GM21447 (cell line): ENCODE measurements at regions not wholly inside any gene's neighbourhood (a gene's known extent, or its start where the extent isn't known, plus 50 kb on each side); places are given as distances from the start of the nearest gene placed in this dataset.

Experiments
- ATAC-seq: cut with Tn5 transposase; IDR thresholded peaks from one replicate; pipeline ENCODE4 v1.9.1; 2021; ENCODE audit not compliant: unreplicated experiment

DNA sequence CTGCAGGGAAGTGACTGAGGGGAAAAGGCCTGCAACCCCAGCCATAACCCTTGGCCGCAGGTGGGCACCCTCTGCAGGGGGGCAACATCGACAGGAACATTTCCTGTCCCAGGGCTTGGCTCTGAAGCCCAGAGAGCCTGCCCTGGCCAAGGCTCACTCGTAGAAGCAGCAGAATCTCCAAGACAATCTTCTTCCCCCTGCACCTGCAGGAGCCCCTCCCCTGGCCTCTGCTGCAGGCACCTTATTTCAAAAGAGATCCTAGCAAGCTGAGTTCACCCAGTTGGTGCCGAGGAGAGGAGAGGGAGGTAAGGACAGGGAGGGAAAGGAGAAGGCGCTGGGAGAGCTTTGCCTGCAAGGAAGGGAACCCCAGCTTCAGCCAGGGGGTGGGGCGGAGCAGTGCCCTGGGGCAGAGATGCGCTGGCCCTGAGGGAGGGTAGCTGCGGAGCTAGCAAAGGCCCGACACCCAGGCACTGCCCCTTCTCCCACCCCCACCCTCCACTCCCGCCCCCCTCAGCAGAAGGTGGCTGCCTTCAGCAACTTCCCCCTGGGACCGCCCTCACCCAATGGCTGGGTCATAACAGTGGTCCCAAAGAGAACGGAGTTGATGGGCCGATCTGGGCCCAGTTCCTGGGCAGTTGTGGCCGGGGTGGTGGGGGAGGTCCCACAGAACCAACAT lies 104.3 kb upstream of the TNRC6C start:
- ATAC-seq: no peak

DNA sequence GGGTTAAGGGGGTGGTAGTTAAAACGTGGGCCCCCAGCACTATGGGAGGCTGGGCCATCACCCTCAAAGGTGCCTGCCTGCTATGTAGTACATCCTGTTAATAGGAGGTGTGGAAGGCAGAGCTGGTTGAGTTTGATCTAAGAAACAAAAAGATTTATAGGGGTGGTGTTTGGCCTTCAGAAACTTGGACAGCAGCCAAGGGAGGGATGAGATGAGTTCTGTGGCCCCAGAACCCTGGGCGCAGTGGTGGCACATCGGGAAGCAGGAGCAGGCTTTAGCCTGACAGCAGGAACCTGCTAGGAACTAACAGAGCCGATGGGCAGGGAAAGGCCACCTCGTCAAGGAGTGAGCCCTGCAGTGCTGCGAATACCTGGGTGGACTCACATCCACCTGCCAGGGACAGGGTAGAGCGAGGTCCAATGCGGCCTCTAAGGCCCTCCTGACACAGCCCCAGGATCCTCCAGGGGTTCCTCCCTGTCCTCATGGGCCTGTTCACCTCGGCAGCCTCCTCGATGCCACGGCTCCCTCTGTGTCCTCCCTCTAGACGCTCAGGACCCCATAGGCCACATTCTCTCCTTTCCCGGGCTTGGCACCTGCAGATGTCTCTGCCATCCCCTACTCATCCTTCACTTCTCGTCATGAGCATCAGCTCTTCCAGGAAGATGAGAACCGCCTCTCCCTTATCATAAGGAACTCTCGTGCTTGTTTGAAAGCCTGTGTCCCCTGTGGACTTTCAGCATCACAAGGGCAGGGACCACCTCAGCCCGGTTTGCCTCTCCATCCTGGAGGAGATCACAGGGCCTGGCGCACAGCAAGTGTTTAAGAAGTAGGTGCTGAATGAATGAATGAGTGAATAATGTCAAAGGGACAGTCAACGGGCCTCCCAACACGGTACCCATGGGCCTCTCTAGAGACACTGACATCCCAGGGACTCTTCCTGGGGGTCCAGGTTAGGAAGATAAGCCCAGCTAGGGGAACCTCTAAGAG lies 103.5 kb upstream of the TNRC6C start:
- no peak for ATAC-seq

DNA sequence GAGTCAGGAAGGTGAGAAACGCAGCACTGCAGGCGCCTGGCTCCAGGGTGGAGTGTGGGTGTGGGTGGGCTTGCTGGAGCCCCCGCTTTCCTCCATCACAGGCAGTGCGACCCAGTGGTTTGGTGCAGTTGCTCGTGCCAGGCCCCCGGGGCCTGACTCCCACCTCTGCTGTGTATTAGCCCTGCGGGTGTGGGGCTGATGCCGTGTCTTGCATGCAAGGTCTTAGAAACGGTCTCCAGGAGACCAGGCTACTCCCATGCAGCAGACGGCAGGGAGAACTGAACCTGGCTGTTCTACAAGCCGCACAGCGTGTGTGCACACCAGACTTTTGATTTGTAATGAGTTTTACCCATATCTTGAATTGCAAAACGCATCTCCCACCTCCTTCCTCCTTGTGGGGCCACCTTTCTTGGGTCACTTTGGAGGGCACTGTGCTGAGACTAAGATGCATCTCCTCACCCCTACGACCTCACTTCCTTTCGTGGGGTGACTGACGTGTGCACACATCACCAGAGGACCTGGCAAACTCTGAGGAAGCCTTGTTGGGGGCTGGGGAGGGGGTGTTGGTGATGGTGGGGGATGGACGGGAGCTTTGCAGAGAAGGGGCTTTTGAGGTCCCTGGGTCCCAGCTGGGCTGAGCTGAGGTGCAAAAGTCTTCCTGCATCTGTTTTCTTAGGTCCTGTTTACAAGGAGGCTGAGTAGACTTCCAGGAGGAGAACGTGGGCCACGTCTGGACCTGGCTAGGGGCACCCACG lies 101.8 kb upstream of the TNRC6C start:
- ATAC-seq: no peak

DNA sequence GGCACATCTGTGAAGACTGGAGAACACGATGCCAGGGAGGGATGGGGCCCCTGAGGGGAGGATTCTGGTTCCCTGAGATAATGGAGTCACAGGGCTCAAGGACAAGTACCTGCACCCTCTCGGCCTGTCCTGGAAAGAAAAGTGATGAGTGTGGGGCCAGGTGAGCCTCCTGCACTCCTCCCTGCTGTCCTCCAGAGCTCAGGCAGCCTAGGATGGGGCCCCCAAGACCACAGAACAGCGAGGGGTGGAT lies 101.3 kb upstream of the TNRC6C start:
- ATAC-seq: no peak

DNA sequence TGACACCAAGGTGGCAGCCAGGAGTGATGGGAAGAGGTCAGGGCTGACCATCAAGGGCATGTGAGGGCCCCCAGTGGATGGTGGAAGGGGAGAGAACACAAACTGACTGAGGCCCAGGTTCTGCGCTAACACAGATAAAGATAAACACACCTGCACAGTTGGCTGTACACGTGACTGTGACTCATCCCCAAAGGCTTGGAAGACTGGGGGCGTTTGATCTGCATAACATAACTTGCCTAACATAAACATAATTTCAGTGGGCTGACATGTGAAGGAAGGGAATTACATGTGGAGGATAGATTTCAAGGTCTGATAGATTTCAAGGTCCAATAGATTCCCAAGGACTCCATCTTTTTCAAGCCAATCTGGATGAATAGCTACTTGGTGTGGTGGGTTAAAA lies 100.9 kb upstream of the TNRC6C start:
- no peak for ATAC-seq

DNA sequence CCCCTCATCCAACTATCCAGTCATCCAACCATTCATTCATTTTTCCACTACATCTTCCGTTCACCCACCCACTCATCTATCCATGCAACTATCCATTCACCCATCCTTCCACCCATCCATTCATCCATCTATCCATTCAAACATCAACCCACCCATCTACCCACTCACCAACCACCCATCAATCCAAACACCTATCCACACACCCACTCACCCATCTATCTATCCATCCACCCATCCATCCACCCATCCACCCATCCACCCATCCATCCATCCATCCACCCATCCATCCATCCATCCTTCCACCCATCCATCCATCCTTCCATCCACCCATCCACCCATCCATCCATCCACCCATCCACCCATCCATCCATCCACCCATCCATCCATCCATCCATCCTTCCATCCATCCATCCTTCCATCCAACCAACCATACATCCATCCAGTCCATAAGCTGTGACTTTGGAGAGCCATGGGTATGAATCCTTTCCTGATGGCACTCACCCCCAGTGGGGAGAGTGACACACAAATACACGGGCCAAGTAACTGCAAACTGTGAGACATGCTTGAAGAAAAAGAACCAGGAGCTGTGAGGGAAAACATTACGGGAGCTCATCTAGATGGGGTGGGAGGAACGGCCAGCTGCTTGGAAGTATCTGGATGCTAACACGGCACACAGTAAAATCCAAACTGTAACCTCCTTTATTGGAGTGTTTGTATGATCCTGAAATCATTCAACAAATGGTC lies 100.0 kb upstream of the TNRC6C start:
- ATAC-seq: no peak

DNA sequence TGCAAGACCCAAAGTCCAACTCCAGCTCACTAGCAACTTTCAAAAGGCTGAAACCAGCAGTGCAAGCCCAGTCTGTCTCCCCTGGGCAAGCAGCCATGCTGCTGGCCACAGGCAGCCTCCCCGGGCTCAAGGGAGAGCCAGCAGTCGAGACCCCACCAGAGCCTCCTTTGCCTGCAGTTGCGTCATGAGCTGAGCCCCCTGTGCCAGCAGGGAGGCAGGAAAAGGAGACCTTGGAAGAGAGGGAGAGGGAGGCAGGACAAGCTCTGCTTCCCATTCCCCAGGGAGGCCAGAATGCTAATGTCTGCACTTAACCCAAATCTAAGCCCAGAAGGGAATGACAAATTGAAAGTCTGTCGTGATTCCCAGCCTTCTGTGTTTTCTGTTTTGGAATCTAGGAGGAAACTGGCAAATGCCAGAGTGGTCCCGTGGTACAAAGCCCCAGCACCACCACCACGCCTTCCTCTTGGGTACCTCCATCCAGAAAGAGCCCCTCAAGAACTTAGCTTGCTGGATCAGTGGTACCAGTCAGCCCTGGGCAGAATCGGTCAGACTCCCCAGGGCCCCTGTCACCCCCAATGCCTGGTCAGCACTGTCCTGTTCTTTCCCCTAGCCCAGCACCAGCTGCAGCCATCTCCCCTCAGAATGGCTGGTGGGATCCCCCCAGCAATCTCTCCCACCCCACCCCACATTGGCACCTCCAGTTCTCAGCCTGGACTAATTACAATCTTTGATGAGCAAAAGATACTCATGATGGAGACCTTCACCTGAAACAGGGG lies 99.3 kb upstream of the TNRC6C start:
- no peak for ATAC-seq

DNA sequence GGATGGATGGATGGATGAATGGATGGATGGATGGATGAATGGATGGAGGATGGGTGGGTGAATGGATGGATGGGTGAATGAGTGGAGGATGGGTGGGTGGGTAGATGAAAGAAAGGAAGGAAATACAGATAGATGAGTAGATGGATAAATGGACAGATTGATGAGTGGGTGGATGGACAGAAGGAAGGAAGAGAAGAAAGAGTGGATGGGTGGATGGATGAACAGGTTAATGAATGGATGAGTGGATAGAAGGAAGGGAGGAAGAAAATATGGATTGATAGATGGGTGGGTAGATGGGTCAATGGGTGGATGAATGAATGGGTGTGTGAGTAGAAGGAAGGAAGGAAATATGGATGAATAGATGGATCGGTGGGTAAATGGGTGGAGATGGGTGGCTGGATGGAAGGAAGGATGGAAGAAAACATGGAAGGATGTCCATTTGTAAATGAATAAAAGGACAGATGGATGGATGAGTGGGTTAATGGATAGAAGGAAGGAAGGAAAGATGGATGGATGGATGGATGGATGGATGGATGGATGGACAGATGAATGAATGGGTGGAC lies 97.3 kb upstream of the TNRC6C start:
- no peak for ATAC-seq

DNA sequence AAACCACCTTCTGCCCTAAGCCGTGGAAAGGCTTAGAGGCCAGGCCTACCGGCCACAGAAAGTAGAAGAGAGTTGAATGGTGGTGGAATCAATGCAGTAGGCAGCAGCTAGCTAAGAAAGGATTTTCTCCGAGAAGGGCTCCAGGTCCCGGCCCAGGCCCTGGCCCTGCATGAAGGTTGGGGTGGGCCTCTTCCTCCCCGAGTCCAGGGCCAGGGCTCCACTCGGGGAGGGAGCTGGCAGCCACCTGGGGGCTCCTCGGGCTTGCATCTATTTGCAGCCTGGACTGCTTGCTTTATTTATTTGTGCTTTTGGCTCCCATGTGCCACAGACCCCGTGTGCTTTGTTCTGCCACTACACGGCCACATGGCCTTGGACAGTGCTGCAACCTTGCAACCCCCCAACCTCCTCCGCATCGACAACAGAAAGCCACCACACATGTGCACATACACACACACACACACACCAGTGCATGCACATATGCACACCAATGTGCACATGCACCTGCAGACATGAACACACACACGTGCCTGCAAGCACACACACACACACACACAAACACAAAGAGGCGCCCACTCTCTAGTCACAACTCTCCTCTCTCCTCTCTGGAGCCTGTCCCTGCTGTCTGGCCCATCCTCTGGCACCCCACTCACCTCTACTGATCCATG lies 96.4 kb upstream of the TNRC6C start:
- no peak for ATAC-seq

DNA sequence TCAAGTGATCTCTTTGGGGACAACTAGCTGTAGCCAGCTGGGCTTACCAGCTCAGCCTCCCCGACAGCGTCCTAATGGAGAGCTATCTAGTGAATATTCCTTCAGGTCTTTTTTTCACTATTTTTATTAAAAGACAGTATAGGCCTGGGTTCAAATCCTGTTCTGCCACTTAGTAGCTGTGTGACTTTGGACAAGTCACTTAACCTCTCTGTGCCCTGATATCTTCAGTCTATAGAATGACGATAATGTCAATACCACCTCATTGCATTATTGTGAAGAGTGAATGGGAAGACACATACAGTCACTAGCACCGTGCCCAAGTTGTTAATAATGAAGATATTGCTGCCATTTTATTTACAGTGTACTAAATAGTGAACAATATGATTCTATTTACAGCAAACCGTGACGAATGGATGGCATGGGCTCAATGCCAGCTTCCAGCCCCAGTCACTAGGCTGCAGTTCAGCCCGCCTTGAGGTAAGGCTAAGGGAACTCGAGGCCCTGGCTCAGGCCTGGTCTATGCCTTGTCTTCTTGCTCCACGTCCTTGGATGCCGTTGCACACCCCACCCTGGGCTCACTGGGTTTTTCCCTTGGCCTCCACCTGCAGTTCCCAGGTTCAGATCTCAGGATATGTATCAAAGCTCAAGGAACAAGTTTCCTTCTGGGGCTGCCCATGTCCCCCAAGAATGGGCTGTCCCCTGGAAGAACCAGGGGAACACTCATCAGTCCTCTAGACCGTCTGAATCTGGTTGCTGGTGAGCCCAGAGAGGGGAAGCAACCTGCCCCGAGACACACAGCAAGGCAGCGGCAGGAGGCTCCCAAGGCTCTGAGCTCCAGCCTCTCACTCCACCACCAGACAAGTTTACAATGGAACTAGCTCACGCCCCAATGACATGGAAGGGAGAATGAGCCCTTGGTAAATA lies 95.4 kb upstream of the TNRC6C start:
- ATAC-seq: no peak

DNA sequence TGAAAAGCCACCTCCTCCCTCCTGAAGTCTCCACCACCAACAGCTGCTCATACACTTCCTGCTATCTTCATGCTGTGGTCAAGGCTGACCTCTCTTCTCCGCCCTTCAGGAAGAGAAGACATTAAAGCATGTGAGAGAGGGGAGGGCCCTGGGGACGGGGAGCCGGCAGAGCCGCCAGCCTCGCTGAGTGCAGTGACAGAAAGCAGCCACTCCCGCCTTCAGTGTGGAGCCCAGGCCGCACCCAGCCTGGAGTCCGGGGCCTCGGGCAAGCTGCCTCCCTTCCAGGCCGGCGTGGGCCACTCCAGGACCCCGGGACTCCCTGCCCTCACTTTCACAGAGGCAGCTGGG lies 94.7 kb upstream of the TNRC6C start:
- no peak for ATAC-seq

DNA sequence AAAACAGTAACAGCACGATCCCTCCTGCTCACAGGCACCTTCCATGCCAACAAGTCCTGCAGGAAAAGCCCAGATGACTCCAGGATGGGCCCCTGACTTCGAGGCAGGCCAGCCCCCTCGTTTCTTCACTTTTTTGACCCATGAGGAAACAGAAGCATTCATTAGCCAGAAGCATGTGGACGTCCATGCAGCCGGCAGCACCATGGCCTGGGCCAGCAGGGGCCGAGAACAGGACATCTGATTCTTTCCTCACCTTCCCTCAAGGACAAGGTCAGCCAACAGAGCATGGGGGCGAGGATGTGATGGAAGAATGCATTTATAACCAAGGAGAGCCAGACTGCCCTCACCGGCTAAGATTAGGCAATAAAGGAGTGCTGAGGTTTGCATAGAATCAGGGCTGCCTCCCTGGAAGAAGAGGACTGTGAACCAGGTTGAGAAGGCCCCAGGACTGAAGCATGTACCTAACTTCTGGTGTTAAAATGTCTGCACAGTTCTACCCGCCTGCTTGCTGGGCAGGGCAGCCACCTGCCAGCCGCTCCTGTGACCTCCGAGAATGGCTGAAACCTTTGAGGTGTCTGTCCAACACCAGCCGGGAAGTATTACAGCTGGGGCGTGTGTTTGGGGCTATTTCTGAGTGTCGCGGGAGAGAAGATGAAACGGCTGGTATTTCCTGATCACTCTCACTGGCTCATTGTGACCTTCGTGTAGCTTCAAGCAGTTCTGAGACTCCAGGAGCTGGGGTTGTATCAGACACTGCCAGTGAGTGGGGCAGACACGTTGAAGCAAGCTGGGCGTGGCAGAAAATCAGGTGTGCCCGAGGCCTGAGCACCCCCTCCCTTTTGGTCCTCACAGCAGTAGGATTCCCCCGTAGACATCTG lies 94.0 kb upstream of the TNRC6C start:
- no peak for ATAC-seq

DNA sequence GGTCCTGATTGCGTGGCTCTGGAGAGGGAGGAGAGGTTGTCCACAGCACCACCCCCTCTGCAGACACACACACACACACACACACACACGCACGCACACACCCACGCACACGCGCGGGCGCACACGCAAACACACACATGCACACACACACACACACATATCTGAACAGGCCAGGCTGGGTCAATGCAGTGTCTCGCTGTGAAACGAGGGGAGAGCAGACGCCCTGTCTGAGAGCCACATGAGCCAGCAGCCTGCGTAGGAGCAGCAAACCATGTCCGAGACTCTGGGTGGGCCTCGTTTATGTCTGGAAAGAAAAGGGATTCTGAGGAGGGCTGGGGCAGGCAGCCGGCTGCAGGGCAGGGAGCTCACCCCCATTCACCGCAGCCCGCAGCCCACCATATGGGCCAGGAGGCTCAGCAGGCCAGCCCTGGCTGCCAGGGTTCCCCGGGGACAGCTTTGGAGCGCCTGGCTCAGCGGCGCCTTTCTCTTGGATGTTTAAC lies 93.3 kb upstream of the TNRC6C start:
- ATAC-seq: no peak

DNA sequence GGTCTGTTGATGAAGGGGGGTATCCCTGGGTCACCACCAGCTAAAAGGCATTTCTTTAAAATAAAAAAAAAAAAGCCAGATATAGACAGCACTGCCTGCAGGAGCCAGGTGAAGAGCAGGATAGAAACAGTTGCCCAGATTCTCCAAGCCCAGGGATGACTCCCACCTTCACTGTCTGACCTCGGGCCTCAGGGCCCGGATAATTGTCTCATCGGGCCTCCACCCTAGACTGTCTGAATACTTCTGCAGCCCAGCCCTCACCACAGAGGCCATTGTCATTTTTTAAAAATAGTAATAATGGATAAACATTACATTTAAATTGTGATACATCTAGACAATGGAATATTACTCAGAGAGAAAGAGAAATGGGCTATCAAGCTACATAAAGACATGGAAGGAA lies 92.8 kb upstream of the TNRC6C start:
- ATAC-seq: no peak

DNA sequence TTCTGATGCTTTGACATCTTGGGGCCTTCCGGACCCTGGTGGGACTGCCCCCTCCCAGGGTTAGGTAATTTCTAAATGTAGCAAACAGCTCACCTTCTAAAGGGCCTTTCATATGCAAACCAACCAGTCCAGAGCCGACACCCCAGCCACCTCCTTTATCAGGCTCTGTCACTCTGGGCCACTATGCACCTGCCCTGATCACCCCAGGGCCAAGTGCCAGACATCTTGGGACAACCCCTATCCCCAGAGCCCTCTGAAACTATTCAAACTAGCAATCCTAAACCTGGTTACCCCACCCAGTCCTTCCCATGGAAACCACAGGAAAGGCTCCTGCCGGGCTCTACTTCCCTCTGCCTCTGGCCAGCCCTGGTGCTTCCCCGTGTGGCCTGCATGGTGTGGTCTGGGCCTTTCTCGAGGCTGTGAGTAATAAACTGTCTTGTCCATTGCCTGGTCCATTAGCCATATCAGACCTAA lies 91.2 kb upstream of the TNRC6C start:
- ATAC-seq: no peak

DNA sequence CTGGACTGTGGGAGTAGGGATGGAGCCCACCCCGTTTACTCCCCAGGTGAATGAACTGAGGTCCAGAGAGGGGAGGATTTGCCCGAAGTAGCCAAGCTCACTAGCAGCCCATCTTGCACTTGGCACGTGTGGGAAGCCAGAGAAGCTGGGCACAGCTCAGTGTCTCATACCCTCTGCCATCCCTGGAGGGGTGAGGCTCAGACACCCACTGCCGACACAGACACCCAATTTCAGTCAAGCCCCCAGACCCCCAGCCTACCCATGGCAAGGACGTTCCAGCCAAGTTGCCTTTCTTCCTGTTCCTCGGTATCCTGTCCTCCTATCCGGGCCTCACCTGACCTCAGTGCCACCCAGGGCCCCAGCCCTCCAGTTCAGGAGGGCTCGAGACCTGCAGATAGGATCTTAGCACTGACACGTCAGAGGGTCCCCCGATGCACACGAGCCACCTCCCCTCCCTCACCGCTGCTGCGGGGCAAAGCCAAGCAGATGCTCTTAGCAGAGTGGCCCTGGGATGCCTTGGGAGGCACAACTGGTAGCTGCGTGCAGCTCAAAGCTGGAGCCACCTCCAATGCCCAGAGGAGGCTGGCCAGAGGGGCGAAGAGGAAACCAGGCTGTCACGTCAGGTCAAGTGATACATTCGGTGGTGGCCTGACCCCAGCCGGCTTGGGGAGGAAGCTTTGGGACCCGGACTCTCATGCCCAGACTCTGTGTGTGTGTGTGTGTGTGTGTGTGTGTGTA lies 90.4 kb upstream of the TNRC6C start:
- no peak for ATAC-seq
